HG02759 (cell line): ENCODE measurements at regions not wholly inside any gene's neighbourhood (a gene's known extent, or its start where the extent isn't known, plus 50 kb on each side); places are given as distances from the start of the nearest gene placed in this dataset.
"Not testable (repeated sequence)": the region's sequence is repeated elsewhere in the genome, so short reads cannot be mapped to it uniquely, and the experiment has no call there.

Experiments used
- ATAC-seq: cut with Tn5 transposase; IDR thresholded peaks from one replicate; pipeline ENCODE4 v1.9.1; 2021; ENCODE audit warnings: mild to moderate bottlenecking, moderate library complexity; ENCODE audit not compliant: unreplicated experiment

- ATAC-seq, result no peak
Measured at GRCh38 chr3:176247191-176247590, 950.1 kb downstream of the TBL1XR1 start.

- no peak for ATAC-seq
Measured at GRCh38 chr3:176219970-176220369, 977.3 kb downstream of the TBL1XR1 start.

- no peak for ATAC-seq
Measured at GRCh38 chr3:176214758-176215157, 982.5 kb downstream of the TBL1XR1 start.

GRCh38 chr3:176213314-176213713 lies 984.0 kb downstream of the TBL1XR1 start:
- ATAC-seq, result not testable (repeated sequence)

GRCh38 chr3:176208915-176209314 lies 988.4 kb downstream of the TBL1XR1 start:
- no peak for ATAC-seq

GRCh38 chr3:176208283-176208682 lies 989.0 kb downstream of the TBL1XR1 start:
- ATAC-seq, result no peak

- ATAC-seq, result no peak
Measured at GRCh38 chr3:176206809-176207208, 990.5 kb downstream of the TBL1XR1 start.

GRCh38 chr3:176202652-176203051 lies 994.6 kb downstream of the TBL1XR1 start:
- no peak for ATAC-seq

GRCh38 chr3:176193032-176193730 lies 1004.1 kb downstream of the TBL1XR1 start:
- no peak for ATAC-seq

GRCh38 chr3:176190755-176191154 lies 1006.5 kb downstream of the TBL1XR1 start:
- no peak for ATAC-seq

GRCh38 chr3:176183181-176183580 lies 1014.1 kb downstream of the TBL1XR1 start:
- no peak for ATAC-seq

GRCh38 chr3:176174060-176174459 lies 1023.2 kb downstream of the TBL1XR1 start:
- no peak for ATAC-seq

- no peak for ATAC-seq
Measured at GRCh38 chr3:176172492-176172891, 1024.8 kb downstream of the TBL1XR1 start.

- no peak for ATAC-seq
Measured at GRCh38 chr3:176167272-176167671, 1030.0 kb downstream of the TBL1XR1 start.

GRCh38 chr3:176160997-176161396 lies 1036.3 kb downstream of the TBL1XR1 start:
- ATAC-seq, result no peak

GRCh38 chr3:176159796-176160195 lies 1037.5 kb downstream of the TBL1XR1 start:
- ATAC-seq, result no peak

- no peak for ATAC-seq
Measured at GRCh38 chr3:176155012-176155411, 1042.3 kb downstream of the TBL1XR1 start.

GRCh38 chr3:176149567-176149966 lies 1047.7 kb downstream of the TBL1XR1 start:
- no peak for ATAC-seq

GRCh38 chr3:176147251-176147650 lies 1050.0 kb downstream of the TBL1XR1 start:
- ATAC-seq, result no peak

GRCh38 chr3:176141837-176142236 lies 1055.4 kb downstream of the TBL1XR1 start:
- no peak for ATAC-seq

GRCh38 chr3:176120507-176120906 lies 1076.8 kb downstream of the TBL1XR1 start:
- no peak for ATAC-seq

- no peak for ATAC-seq
Measured at GRCh38 chr3:176119826-176120225, 1077.5 kb downstream of the TBL1XR1 start.

GRCh38 chr3:176106380-176106779 lies 1090.9 kb downstream of the TBL1XR1 start:
- ATAC-seq, result no peak
